ENCODE measurements at regions not wholly inside any gene's neighbourhood (a gene's known extent, or its start where the extent isn't known, plus 50 kb on each side); places are given as distances from the start of the nearest gene placed in this dataset.

DNA sequence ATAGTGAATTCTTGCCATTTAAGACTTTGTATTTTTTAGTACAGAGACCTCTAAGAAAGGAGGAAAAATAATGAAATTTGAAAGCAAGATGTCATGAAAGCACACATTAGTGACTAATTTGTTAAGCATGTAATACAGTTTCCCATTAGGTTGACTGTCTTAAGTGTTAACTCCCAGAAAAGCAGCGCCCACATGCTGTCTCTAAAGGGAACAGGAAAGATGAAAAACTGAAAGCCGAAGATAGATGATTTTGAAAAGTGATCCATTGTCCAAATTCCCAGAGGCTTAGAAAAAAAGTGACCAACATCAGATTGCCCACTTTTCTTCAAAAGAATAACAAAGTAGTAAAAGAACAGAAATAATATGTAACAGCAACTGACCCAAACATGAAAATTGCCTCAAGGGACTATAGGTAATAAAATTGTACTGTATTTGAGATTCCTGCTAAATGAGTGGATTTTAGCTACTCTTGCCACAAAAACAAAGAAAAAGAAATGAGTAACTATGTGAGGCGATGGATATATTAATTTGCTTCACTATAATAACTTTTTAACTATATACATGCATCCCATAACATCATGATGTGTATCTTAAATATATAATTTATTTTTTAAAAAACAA, 83.2 kb upstream of the OGFRL1 start:
- Histone ChIP-seq H3K27ac (ENCODE audit: low read depth, low read length) (no peak overlapping the region), H3K36me3 (ENCODE audit: control insufficient read depth, insufficient read depth, low read length) (no peaks in the 10 kb centered on the region), H4K8ac (ENCODE audit: low read depth, low read length) (no peak overlapping the region), H2BK120ac (ENCODE audit: low read depth, low read length) (no peak overlapping the region), H3K79me2 (ENCODE audit: control insufficient read depth, insufficient read depth, low read length) (no peaks in the 10 kb centered on the region), H2BK5ac (ENCODE audit: low read length) (no peak overlapping the region), H3K56ac (ENCODE audit: low read length) (no peak overlapping the region), H4K5ac (ENCODE audit: low read length) (no peak overlapping the region), H3K4me2 (ENCODE audit: low read length) (no peak overlapping the region), H2BK15ac (replicated peaks; ENCODE audit: low read depth) (no peak overlapping the region), H3K23ac (ENCODE audit: low read length) (no peak overlapping the region), H3K4me3 (ENCODE audit: low read length) (no peak overlapping the region), H3K9ac (ENCODE audit: low read length) (no peak overlapping the region), H3K27me3 (ENCODE audit: insufficient read depth, low read length, poor library complexity) (no peaks in the 10 kb centered on the region), H3K18ac (ENCODE audit: low read length) (no peak overlapping the region), H3K79me1 (ENCODE audit: low read length) (no peaks in the 10 kb centered on the region), H3K4me1 (ENCODE audit: control insufficient read depth, low read depth, low read length) (no peaks in the 10 kb centered on the region), H2AK5ac (ENCODE audit: low read length) (no peak overlapping the region), H3K4ac (ENCODE audit: low read depth, low read length) (no peak overlapping the region)
- no CpG with 5 or more reads among the region's 3 CpGs for WGBS (ENCODE audit: extremely low coverage, insufficient coverage, low lambda C conversion rate)
- DNase-seq = no peak

DNA sequence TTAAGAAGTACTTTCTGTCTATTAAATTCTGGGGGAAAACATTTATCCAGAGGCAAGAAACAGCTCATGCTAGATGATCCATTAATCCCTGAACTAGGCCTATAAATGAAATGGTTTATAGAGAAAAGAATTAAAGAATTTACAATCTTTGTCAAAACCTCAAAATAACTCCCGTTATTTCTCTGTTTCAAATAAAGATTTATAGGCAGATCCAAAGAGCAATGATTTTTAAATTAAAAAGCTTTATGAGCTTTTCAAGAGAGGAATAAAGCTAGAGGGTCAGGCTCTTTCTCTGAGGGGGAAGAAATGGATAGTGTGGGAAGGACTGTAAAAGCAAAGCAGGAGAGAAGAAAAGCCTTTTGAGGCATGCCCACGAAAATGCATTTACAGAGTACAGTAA, 82.5 kb upstream of the OGFRL1 start:
- no peak overlapping the region for H2AK5ac ChIP-seq (ENCODE audit: low read length)
- H3K56ac ChIP-seq (ENCODE audit: low read length) = no peak overlapping the region
- H2BK120ac ChIP-seq (ENCODE audit: low read depth, low read length) = no peak overlapping the region
- H3K4ac ChIP-seq (ENCODE audit: low read depth, low read length) = no peak overlapping the region
- no peaks in the 10 kb centered on the region for H3K4me1 ChIP-seq (ENCODE audit: control insufficient read depth, low read depth, low read length)
- no peak overlapping the region for H4K5ac ChIP-seq (ENCODE audit: low read length)
- no peak overlapping the region for H2BK5ac ChIP-seq (ENCODE audit: low read length)
- no peak overlapping the region for H2BK15ac ChIP-seq (replicated peaks; ENCODE audit: low read depth)
- no peak overlapping the region for H3K9ac ChIP-seq (ENCODE audit: low read length)
- no peaks in the 10 kb centered on the region for H3K79me2 ChIP-seq (ENCODE audit: control insufficient read depth, insufficient read depth, low read length)
- WGBS (ENCODE audit: extremely low coverage, insufficient coverage, low lambda C conversion rate) = no CpG with 5 or more reads among the region's 2 CpGs
- H3K4me2 ChIP-seq (ENCODE audit: low read length) = no peak overlapping the region
- H3K27me3 ChIP-seq (ENCODE audit: insufficient read depth, low read length, poor library complexity) = no peaks in the 10 kb centered on the region
- H3K23ac ChIP-seq (ENCODE audit: low read length) = no peak overlapping the region
- no peak overlapping the region for H3K4me3 ChIP-seq (ENCODE audit: low read length)
- H3K79me1 ChIP-seq (ENCODE audit: low read length) = no peaks in the 10 kb centered on the region
- no peaks in the 10 kb centered on the region for H3K36me3 ChIP-seq (ENCODE audit: control insufficient read depth, insufficient read depth, low read length)
- H3K18ac ChIP-seq (ENCODE audit: low read length) = no peak overlapping the region
- H4K8ac ChIP-seq (ENCODE audit: low read depth, low read length) = no peak overlapping the region
- DNase-seq = no peak
- no peak overlapping the region for H3K27ac ChIP-seq (ENCODE audit: low read depth, low read length)

GRCh38 chr6:71209206-71209605, 79.4 kb upstream of the OGFRL1 start:
- H3K79me1 ChIP-seq (ENCODE audit: low read length) = no peaks in the 10 kb centered on the region
- H3K9ac ChIP-seq (ENCODE audit: low read length) = no peak overlapping the region
- no peak overlapping the region for H3K4me2 ChIP-seq (ENCODE audit: low read length)
- no peak overlapping the region for H3K56ac ChIP-seq (ENCODE audit: low read length)
- H2AK5ac ChIP-seq (ENCODE audit: low read length) = no peak overlapping the region
- no peaks in the 10 kb centered on the region for H3K27me3 ChIP-seq (ENCODE audit: insufficient read depth, low read length, poor library complexity)
- no peaks in the 10 kb centered on the region for H3K36me3 ChIP-seq (ENCODE audit: control insufficient read depth, insufficient read depth, low read length)
- no peak overlapping the region for H3K23ac ChIP-seq (ENCODE audit: low read length)
- no peaks in the 10 kb centered on the region for H3K79me2 ChIP-seq (ENCODE audit: control insufficient read depth, insufficient read depth, low read length)
- no peaks in the 10 kb centered on the region for H3K4me1 ChIP-seq (ENCODE audit: control insufficient read depth, low read depth, low read length)
- no peak overlapping the region for H2BK120ac ChIP-seq (ENCODE audit: low read depth, low read length)
- no peak overlapping the region for H4K8ac ChIP-seq (ENCODE audit: low read depth, low read length)
- no peak overlapping the region for H3K18ac ChIP-seq (ENCODE audit: low read length)
- no peak for DNase-seq
- H3K4me3 ChIP-seq (ENCODE audit: low read length) = no peak overlapping the region
- no peak overlapping the region for H2BK15ac ChIP-seq (replicated peaks; ENCODE audit: low read depth)
- H4K5ac ChIP-seq (ENCODE audit: low read length) = no peak overlapping the region
- no peak overlapping the region for H2BK5ac ChIP-seq (ENCODE audit: low read length)
- WGBS (ENCODE audit: extremely low coverage, insufficient coverage, low lambda C conversion rate) = no CpG with 5 or more reads among the region's 1 CpG
- H3K4ac ChIP-seq (ENCODE audit: low read depth, low read length) = no peak overlapping the region
- no peak overlapping the region for H3K27ac ChIP-seq (ENCODE audit: low read depth, low read length)

DNA sequence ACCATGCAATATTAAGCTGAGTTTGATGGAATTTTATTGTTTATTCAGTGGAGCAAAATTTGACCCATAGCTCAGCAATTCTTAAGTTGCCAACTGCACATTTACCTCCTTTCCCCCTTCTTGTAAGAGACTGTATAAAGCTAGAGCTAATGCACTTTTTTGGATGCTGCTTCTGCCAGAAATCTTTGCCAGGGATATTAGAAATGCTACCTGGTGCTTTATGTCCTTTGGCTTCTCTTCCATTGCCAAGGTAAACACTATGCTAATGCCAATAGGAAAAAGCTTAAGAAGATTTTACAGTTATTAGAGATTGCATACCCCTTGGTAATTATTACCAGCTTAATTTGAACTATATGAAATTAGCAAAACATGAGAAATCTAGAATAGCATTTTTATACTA, 79.0 kb upstream of the OGFRL1 start:
- Histone ChIP-seq H3K56ac (ENCODE audit: low read length) (no peak overlapping the region), H4K5ac (ENCODE audit: low read length) (no peak overlapping the region), H3K27me3 (ENCODE audit: insufficient read depth, low read length, poor library complexity) (no peaks in the 10 kb centered on the region), H3K27ac (ENCODE audit: low read depth, low read length) (no peak overlapping the region), H2AK5ac (ENCODE audit: low read length) (no peak overlapping the region), H3K23ac (ENCODE audit: low read length) (no peak overlapping the region), H2BK15ac (replicated peaks; ENCODE audit: low read depth) (no peak overlapping the region), H3K4me3 (ENCODE audit: low read length) (no peak overlapping the region), H3K4ac (ENCODE audit: low read depth, low read length) (no peak overlapping the region), H3K4me2 (ENCODE audit: low read length) (no peak overlapping the region), H3K36me3 (ENCODE audit: control insufficient read depth, insufficient read depth, low read length) (no peaks in the 10 kb centered on the region), H3K79me2 (ENCODE audit: control insufficient read depth, insufficient read depth, low read length) (no peaks in the 10 kb centered on the region), H4K8ac (ENCODE audit: low read depth, low read length) (no peak overlapping the region), H2BK120ac (ENCODE audit: low read depth, low read length) (no peak overlapping the region), H3K4me1 (ENCODE audit: control insufficient read depth, low read depth, low read length) (no peaks in the 10 kb centered on the region), H3K79me1 (ENCODE audit: low read length) (no peaks in the 10 kb centered on the region), H3K9ac (ENCODE audit: low read length) (no peak overlapping the region), H2BK5ac (ENCODE audit: low read length) (no peak overlapping the region), H3K18ac (ENCODE audit: low read length) (no peak overlapping the region)
- no peak for DNase-seq

DNA sequence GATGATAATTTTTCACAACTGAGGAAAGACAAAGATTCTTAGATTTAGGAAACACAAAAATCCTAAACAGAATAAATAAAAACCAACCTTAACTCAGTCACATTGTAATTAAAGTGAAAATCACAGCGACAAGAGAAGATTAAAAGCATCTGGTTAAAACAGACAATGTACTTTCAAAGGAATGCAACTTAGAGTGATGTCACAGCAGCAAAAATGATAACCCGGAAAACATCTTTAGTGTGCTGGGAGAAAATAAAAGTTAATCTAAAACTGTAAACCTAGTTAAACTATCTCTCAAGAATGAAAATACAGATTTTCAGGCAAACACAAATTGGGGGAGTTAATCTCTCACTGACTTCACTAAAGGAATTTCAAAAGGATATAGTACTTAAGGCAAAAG, 76.8 kb upstream of the OGFRL1 start:
- H2BK15ac ChIP-seq (replicated peaks; ENCODE audit: low read depth) = no peak overlapping the region
- no peak overlapping the region for H4K5ac ChIP-seq (ENCODE audit: low read length)
- WGBS (ENCODE audit: extremely low coverage, insufficient coverage, low lambda C conversion rate) = no CpG with 5 or more reads among the region's 2 CpGs
- H3K4me2 ChIP-seq (ENCODE audit: low read length) = no peak overlapping the region
- H3K18ac ChIP-seq (ENCODE audit: low read length) = no peak overlapping the region
- H3K4me1 ChIP-seq (ENCODE audit: control insufficient read depth, low read depth, low read length) = no peaks in the 10 kb centered on the region
- no peak overlapping the region for H3K4ac ChIP-seq (ENCODE audit: low read depth, low read length)
- no peak overlapping the region for H4K8ac ChIP-seq (ENCODE audit: low read depth, low read length)
- H3K56ac ChIP-seq (ENCODE audit: low read length) = no peak overlapping the region
- H3K27ac ChIP-seq (ENCODE audit: low read depth, low read length) = no peak overlapping the region
- DNase-seq = no peak
- no peaks in the 10 kb centered on the region for H3K27me3 ChIP-seq (ENCODE audit: insufficient read depth, low read length, poor library complexity)
- no peak overlapping the region for H3K4me3 ChIP-seq (ENCODE audit: low read length)
- H2AK5ac ChIP-seq (ENCODE audit: low read length) = no peak overlapping the region
- no peak overlapping the region for H3K9ac ChIP-seq (ENCODE audit: low read length)
- H3K79me2 ChIP-seq (ENCODE audit: control insufficient read depth, insufficient read depth, low read length) = no peaks in the 10 kb centered on the region
- H2BK120ac ChIP-seq (ENCODE audit: low read depth, low read length) = no peak overlapping the region
- no peaks in the 10 kb centered on the region for H3K36me3 ChIP-seq (ENCODE audit: control insufficient read depth, insufficient read depth, low read length)
- H3K79me1 ChIP-seq (ENCODE audit: low read length) = no peaks in the 10 kb centered on the region
- no peak overlapping the region for H2BK5ac ChIP-seq (ENCODE audit: low read length)
- H3K23ac ChIP-seq (ENCODE audit: low read length) = no peak overlapping the region

GRCh38 chr6:71220466-71220865, 68.1 kb upstream of the OGFRL1 start:
- no peak overlapping the region for H3K4me3 ChIP-seq (ENCODE audit: low read length)
- no peak overlapping the region for H3K4me2 ChIP-seq (ENCODE audit: low read length)
- no peak for DNase-seq
- no peak overlapping the region for H4K8ac ChIP-seq (ENCODE audit: low read depth, low read length)
- H2BK5ac ChIP-seq (ENCODE audit: low read length) = no peak overlapping the region
- H4K5ac ChIP-seq (ENCODE audit: low read length) = no peak overlapping the region
- no peaks in the 10 kb centered on the region for H3K36me3 ChIP-seq (ENCODE audit: control insufficient read depth, insufficient read depth, low read length)
- no peaks in the 10 kb centered on the region for H3K27me3 ChIP-seq (ENCODE audit: insufficient read depth, low read length, poor library complexity)
- no CpG with 5 or more reads among the region's 3 CpGs for WGBS (ENCODE audit: extremely low coverage, insufficient coverage, low lambda C conversion rate)
- H3K23ac ChIP-seq (ENCODE audit: low read length) = no peak overlapping the region
- H3K56ac ChIP-seq (ENCODE audit: low read length) = no peak overlapping the region
- no peak overlapping the region for H2AK5ac ChIP-seq (ENCODE audit: low read length)
- H3K4ac ChIP-seq (ENCODE audit: low read depth, low read length) = no peak overlapping the region
- no peaks in the 10 kb centered on the region for H3K4me1 ChIP-seq (ENCODE audit: control insufficient read depth, low read depth, low read length)
- no peak overlapping the region for H3K27ac ChIP-seq (ENCODE audit: low read depth, low read length)
- H2BK120ac ChIP-seq (ENCODE audit: low read depth, low read length) = no peak overlapping the region
- no peaks in the 10 kb centered on the region for H3K79me1 ChIP-seq (ENCODE audit: low read length)
- H2BK15ac ChIP-seq (replicated peaks; ENCODE audit: low read depth) = no peak overlapping the region
- no peaks in the 10 kb centered on the region for H3K79me2 ChIP-seq (ENCODE audit: control insufficient read depth, insufficient read depth, low read length)
- H3K9ac ChIP-seq (ENCODE audit: low read length) = no peak overlapping the region
- H3K18ac ChIP-seq (ENCODE audit: low read length) = no peak overlapping the region
